ENCODE measurements at regions not wholly inside any gene's neighbourhood (a gene's known extent, or its start where the extent isn't known, plus 50 kb on each side); places are given as distances from the start of the nearest gene placed in this dataset.

DNA sequence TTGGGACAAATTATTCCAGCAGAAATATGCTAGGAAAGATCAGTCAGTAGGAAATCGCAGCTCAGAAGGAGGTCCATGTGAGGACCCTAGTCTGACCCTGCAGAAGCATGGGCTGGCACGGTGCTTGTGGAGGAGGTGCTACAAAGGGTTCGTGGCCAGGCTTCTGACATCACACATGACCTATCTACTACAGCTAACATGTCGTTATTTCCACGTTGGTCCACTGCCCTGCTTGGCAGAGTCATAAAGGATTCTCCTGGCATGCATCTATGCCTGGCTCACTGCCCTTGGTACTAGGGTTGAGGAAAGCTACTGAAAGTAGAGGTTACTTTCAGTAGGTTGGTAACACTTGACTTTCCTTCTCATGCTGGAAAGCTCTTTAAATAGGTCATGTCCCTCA lies 118.1 kb upstream of the SHISA6 start:
- DNase-seq (ENCODE audit: low read depth): peak; percentile 13
- H3K4me3 ChIP-seq (ENCODE audit: low read depth, low read length): no peak overlapping the region
- TF ChIP-seq, protein P1, sequence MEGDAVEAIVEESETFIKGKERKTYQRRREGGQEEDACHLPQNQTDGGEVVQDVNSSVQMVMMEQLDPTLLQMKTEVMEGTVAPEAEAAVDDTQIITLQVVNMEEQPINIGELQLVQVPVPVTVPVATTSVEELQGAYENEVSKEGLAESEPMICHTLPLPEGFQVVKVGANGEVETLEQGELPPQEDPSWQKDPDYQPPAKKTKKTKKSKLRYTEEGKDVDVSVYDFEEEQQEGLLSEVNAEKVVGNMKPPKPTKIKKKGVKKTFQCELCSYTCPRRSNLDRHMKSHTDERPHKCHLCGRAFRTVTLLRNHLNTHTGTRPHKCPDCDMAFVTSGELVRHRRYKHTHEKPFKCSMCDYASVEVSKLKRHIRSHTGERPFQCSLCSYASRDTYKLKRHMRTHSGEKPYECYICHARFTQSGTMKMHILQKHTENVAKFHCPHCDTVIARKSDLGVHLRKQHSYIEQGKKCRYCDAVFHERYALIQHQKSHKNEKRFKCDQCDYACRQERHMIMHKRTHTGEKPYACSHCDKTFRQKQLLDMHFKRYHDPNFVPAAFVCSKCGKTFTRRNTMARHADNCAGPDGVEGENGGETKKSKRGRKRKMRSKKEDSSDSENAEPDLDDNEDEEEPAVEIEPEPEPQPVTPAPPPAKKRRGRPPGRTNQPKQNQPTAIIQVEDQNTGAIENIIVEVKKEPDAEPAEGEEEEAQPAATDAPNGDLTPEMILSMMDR (IDR thresholded peaks at IDR 0.05; ENCODE audit: control insufficient read depth, extremely low read depth, insufficient read depth): no peak

DNA sequence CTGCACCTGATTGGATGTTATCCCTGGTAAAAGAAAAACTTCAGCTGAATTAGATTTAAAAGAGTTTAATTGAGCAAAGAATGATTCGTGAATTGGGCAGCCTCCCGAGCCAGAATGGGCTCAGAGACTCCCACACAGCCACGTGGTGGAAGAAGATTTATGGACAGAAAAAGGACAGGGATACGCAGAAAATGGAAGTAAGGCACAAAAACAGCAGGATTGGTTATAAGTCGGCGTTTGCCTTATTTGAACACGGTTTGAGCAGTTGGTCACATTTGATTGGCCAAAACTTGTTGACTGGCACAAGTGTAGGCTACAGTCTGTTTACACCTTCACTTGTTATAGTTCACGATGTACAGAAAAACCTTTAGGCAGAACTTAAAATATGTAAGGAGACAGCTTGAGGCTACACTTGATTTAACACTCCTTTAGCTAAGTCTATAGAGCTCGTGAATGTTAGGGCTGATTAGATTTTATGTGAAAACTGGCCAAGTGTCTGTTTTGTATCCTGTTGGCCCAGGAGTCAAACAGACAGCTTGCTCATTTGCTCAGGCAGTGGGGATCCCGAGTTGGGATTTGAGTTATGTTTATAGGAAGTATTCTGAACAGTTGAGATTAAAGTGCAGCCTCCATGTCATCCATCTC lies 119.5 kb upstream of the SHISA6 start:
- DNase-seq (ENCODE audit: low read depth): no peak
- TF ChIP-seq, protein P1 (IDR thresholded peaks at IDR 0.05; ENCODE audit: control insufficient read depth, extremely low read depth, insufficient read depth): no peak
- no peak overlapping the region for H3K4me3 ChIP-seq (ENCODE audit: low read depth, low read length)

DNA sequence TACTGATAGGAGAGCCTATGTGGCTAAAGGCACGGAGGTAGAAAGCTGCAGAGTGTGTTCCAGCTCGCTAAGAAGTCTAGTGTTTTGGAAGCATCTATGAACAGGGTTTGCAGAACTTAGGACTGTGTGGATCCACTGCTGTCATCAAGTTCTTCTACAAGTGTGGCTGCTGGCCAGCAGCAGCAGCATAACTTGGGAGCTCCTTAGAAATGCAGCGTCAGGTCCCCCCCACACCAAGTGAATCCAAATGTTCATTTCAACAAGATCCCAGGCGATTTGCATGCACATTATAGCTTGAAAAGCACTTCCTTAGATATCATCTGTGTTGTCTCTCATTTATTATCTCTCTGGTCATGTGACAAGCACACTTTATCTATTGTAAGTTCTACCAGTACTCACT lies 131.9 kb upstream of the SHISA6 start:
- H3K4me3 ChIP-seq (ENCODE audit: low read depth, low read length): no peak overlapping the region
- TF ChIP-seq, protein P1 (IDR thresholded peaks at IDR 0.05; ENCODE audit: control insufficient read depth, extremely low read depth, insufficient read depth): no peak
- DNase-seq (ENCODE audit: low read depth): no peak

DNA sequence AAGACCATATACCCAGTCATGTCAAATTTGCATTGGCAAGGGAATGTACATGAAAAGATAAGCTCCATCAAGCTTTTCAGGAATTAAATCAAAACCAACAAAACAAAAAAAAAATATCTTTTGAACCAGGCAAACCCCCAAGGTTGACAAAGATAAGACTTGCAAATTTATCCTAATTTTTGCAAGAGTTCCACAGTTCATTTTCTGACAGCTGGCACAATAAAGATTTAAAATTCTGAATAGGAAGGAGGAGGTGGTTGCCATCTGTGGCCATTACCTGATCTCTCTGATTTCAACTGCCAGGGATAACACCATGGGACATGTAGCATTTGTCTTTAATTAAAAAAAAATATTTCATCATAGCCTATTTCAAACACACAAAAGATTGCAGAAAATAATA lies 135.9 kb upstream of the SHISA6 start:
- no peak for DNase-seq (ENCODE audit: low read depth)
- TF ChIP-seq, protein P1 (IDR thresholded peaks at IDR 0.05; ENCODE audit: control insufficient read depth, extremely low read depth, insufficient read depth): no peak
- no peak overlapping the region for H3K4me3 ChIP-seq (ENCODE audit: low read depth, low read length)

DNA sequence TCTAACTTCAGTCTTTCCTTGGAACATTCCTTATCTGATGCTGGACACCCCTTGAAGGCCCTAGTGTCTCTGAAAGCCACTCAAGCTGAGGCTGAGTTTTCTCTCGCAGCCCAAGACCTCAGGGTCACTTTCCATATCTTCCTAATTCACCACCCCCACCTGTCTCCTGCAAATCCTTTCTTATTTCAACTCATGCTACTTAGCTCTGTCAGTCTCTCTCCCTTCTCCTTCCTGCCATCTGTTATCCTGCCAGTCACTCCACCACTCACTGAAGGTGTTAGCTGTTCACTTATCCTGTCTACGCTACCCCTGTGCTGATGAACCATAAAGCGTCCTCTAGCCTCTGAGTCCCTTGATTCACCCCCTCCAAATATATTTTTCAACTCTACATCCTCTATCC lies 143.9 kb upstream of the SHISA6 start:
- H3K4me3 ChIP-seq (ENCODE audit: low read depth, low read length): no peak overlapping the region
- no peak for DNase-seq (ENCODE audit: low read depth)
- TF ChIP-seq, protein P1 (IDR thresholded peaks at IDR 0.05; ENCODE audit: control insufficient read depth, extremely low read depth, insufficient read depth): no peak

DNA sequence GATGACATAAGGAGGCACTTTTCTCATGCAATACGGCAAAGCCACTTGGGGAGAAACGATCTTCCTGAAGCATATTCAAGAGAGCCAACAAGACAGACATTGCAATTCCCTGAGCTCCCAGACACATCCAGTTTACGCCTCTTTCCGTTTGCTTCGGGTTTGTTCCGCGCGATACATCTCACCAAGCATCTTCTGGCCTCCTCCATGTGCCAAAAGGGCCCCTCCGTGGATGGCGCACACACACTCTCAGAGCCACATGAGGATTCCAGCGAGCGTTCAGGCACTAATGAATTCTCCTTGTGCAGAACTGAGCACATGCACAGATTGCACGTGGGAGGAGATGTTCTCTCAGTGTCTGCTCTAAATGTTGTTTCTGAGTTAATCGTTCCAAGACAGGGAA lies 146.7 kb upstream of the SHISA6 start:
- H3K4me3 ChIP-seq (ENCODE audit: low read depth, low read length): no peak overlapping the region
- no peak for DNase-seq (ENCODE audit: low read depth)
- TF ChIP-seq, protein P1 (IDR thresholded peaks at IDR 0.05; ENCODE audit: control insufficient read depth, extremely low read depth, insufficient read depth): no peak

Data from LNCaP clone FGC (cell line).